ENCODE measurements at regions not wholly inside any gene's neighbourhood (a gene's known extent, or its start where the extent isn't known, plus 50 kb on each side); places are given as distances from the start of the nearest gene placed in this dataset.

GRCh38 chr18:70382992-70383717 is 94.3 kb downstream of the SOCS6 start:
- DNase-seq (ENCODE audit: low spot score) = no peak

DNA sequence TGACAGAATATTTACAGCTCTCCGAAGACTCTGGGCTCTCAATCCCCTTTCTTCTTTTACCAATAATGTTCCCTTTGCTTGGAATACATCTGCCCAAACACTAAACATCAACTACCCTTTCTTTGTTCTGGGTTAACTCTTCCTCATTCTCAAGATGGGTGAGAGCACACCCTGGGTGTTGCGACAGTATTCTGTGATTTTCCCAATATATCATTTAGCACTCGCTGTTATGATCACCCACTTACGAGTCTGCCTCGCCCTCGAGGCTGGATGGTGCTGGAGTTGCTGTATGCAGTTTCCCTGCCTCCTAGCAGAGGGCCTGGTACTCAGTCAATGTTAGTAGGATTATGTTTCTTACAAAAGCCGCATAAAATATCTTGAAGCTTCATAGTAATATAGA is 93.2 kb downstream of the SOCS6 start:
- no peak for DNase-seq (ENCODE audit: low spot score)

DNA sequence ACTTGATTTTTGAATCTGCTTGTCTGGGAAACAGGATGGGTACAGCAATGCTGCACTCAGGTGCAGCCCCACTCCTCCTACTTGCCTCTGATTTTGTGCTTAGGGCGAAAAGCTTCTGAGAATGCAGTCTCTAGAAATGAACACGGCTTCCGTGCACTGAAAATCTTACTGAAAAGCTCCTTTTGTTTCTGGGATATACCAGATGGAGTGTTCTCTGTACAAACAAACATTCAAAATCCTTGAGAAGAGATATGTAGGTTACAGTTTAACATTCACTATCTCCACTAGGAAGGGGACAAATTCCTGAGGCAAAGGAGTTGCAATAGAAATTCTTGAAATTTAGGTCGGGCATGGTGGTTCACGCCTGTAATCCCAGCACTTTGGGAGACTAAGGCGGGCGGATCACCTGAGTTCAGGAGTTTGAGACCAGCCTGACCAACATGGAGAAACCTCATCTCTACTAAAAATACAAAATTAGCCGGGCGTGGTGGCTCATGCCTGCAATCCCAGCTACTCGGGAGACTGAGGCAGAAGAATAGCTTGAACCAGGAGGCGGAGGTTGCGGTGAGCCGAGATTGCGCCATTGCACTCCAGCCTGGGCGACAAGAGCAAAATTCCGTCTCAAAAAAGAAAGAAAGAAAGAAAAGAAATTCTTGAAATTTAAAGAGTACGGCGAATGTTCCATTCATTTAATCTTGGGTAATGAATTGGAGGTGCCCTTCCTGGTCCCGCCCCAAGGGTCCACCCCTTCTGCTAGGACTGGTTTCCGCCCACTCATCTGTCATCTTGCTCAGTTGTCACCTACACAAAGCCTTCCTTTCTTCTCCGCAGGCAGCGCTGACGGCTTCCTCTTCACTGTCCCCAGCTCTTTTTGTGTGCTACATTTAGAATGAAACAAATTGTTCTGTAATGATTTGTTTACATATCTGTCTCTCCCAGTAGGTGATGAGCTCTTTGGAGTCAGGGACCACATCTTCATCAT is 92.4 kb downstream of the SOCS6 start:
- DNase-seq (ENCODE audit: low spot score) = no peak
